PC-3 (cell line): ENCODE measurements at regions not wholly inside any gene's neighbourhood (a gene's known extent, or its start where the extent isn't known, plus 50 kb on each side); places are given as distances from the start of the nearest gene placed in this dataset.

Source experiments
- CTCF ChIP-seq: fragments of 300-600 bp; sonication (generic); conservative IDR thresholded peaks from 2 replicates; pipeline ENCODE4 v1.5.1; 2017; ENCODE audit warnings: antibody characterized with exemption, low read depth, mild to moderate bottlenecking, low read length
- EZH2 ChIP-seq: fragments of 300-600 bp; sonication (generic); IDR thresholded peaks from one replicate; pipeline ENCODE4 v1.6.1; 2017; ENCODE audit warnings: antibody characterized with exemption, mild to moderate bottlenecking, low read length; ENCODE audit not compliant: unreplicated experiment
- EZH2phosphoT487 ChIP-seq: fragments of 300-600 bp; sonication (generic); IDR thresholded peaks from 2 replicates; pipeline ENCODE4 v1.6.1; 2018; ENCODE audit warnings: mild to moderate bottlenecking, antibody characterized with exemption, low read length, borderline replicate concordance

GRCh38 chr7:115844857-115845256 lies 185.7 kb downstream of the TFEC start:
- no peak for TF ChIP-seq CTCF
- no peak for TF ChIP-seq EZH2phosphoT487
- no peak for TF ChIP-seq EZH2
